ENCODE measurements at regions not wholly inside any gene's neighbourhood (a gene's known extent, or its start where the extent isn't known, plus 50 kb on each side); places are given as distances from the start of the nearest gene placed in this dataset.

- TF ChIP-seq CTCF (IDR thresholded peaks at IDR 0.05), result no peak
- TF ChIP-seq POLR2A (IDR thresholded peaks at IDR 0.05), result no peak
Measured at GRCh38 chr5:61779743-61780142, 447.7 kb downstream of the ZSWIM6 start.

Data from testis (tissue), 2 donors.